NCI-H510A treated with DMSO at 0.1 percent for 48 hours (cell line): ENCODE measurements at regions not wholly inside any gene's neighbourhood (a gene's known extent, or its start where the extent isn't known, plus 50 kb on each side); places are given as distances from the start of the nearest gene placed in this dataset.

ENCODE experiments used
- DNase-seq: peaks from one replicate; lab custom pipeline; 2025; lab: John Stamatoyannopoulos, UW

DNA sequence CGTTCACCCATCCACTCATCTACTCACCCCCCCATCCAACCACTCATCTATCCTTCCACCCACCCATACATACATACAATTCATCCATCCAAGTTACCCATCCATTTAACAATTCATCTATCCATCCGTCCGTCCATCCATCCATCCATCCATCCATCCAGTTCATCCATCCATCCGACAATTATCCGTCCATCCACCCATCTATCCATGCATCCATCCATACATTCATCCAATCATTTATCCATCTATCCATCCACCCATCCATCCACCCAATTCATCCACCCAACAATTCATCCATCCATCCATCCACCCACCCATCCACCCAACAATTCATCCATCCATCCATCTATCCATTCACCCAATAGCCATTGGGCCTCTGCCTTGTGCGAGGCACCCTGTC, 173.2 kb upstream of the MVB12B start:
- DNase-seq, result no peak

- no peak for DNase-seq
These were observed 172.3 kb upstream of the MVB12B start for GRCh38 chr9:126154182-126154827.

DNA sequence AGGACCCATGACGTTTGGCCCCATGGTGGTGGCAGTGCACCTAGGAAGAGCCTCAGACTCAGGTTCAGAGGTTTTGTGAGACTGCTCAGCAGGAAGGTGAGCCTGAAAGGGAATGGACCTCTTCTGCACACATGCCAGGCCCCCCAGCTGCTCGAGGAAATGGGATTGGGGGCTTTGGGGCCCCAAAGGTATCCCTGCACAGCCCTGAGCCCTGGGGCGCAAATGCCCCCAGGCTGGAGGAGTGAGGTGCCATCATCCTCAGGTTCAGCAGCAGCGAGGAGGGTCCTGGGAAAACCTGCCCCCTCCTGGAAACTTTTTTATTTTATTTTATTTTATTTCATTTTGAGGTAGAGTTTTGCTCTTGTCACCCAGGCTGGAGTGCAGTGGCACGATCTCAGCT, 171.8 kb upstream of the MVB12B start:
- DNase-seq, result no peak

- no peak for DNase-seq
These were observed 170.6 kb upstream of the MVB12B start for GRCh38 chr9:126155756-126156664.

- DNase-seq, result no peak
These were observed 169.7 kb upstream of the MVB12B start for GRCh38 chr9:126156898-126157297.

- DNase-seq, result no peak
These were observed 169.2 kb upstream of the MVB12B start for GRCh38 chr9:126157423-126157822.

GRCh38 chr9:126157826-126158587, 168.6 kb upstream of the MVB12B start:
- no peak for DNase-seq

DNA sequence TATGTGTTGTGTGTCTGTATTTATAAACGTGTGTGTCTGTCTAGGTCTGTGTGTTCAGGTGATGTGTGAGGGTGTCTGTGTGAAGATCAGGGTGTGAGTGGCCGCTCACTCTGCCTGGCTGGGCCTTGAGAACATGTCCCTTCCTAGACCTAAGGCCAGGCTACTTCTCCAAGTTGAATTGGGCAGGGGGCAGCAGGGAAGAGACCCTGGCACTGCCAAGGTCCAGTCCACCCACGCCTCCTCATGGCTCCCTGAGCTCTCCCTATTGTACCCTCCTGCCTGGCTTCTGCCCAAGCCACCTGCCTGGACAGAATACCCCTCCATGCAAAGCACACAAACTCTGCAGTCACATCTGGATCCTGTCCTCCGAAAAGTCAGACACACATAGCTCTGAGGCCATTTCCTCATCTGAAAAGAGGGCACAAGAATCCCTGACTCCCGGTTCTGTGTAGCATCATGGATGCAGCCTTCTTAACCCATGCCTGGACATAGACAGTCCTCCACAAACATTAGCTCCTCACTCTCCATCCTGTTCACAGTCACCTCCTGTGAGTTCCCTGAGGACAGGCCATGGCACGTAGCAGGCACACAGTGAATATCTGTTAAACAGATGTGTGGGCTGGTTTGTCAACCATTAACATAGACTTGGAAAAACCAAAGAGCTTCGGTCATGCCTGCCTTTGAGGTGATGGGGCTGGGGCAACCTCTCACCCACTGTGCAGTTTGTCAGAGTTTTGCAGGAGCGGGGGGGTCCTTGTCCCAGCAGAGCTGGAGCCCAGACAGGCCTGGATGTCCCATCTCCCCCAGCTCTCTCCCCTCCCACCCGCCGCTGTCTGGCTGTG, 167.8 kb upstream of the MVB12B start:
- DNase-seq, result no peak

DNA sequence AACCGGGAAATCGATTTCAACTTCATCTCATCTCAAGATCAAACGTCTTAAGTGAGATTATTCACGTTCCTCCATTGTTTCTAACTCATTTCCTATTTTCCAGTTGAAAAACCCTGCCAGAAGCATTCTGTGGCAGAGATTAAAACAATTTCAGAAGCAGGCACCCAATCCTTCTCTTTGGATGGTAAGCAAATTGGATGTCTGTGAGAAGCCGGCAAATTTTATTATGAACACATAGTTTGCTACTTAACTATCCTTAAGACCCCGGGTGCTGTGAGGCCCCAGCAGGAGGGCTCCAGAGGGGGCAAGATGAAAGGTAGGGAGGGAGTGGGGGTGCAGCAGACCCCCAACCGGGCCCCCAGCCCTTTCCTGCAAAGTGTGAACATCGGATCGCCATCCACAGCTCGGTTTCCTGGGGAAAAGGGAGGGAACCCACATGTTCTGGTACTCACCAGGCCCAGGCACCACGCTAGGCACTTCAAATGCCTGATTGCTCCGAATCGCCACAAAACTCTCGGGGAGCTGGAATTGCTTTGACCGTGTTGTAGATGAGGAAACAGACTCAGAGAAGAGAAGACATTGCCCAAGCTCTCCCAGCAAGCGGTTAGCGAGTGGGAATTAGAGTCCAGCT, 167.1 kb upstream of the MVB12B start:
- no peak for DNase-seq

DNA sequence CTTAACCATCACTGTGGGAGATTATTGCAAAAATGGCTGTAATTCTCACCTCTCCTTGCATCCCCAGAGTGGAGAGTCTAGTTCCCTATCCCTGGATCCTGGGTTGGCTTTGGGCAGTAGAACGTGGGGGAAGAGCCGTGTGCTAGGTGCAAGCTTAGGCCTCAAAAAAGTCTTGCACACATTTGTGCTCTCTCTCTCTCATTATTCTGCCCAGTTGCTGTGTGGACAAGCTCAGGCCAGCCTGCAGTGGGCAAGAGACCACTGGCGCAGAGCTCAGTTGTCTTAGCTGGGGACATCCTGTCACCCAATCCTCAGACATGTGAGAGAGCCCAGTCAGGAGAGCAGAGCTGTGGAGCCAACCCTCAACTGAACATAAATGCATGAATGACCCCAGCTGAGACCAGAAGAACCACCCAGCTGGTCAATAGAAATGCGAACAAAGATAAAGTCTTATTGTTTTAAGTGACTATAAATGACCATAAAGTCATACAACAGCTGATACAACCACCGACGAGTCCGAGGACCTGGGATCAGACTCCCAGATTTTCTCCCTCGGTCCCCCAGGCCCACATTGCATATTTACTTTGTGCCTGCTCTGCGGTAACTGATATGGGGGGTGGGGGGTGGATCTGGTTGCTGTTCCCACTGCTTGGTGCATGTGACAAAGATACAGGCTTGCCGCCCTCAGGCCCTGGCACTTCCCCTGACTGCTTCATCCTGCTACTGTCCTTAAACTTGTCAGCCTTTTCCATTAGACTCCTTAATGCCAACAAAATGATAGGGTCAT, 166.4 kb upstream of the MVB12B start:
- no peak for DNase-seq

DNA sequence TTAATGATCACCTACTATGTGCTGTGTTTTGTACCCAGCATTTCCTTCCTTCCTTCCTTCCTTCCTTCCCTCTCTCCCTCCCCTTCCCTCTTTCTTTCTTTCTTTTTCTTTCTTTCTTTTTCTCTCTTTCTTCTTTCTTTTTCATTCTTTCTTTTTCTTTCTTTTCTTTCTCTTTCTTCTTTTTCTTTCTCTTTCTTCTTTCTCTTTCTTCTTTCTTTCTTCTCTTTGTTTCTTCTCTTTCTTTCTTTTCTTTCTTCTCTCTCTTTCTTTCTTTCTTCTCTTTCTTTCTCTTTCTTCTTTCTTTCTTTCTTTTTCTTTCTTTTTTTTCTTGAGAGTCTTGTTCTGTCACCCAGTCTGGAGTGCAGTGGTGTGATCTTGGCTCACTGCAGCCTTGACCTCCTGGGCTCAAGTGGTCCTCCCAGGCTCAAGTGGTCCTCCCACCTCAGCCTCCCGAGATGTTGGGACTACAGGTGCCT, 165.7 kb upstream of the MVB12B start:
- DNase-seq, result no peak

DNA sequence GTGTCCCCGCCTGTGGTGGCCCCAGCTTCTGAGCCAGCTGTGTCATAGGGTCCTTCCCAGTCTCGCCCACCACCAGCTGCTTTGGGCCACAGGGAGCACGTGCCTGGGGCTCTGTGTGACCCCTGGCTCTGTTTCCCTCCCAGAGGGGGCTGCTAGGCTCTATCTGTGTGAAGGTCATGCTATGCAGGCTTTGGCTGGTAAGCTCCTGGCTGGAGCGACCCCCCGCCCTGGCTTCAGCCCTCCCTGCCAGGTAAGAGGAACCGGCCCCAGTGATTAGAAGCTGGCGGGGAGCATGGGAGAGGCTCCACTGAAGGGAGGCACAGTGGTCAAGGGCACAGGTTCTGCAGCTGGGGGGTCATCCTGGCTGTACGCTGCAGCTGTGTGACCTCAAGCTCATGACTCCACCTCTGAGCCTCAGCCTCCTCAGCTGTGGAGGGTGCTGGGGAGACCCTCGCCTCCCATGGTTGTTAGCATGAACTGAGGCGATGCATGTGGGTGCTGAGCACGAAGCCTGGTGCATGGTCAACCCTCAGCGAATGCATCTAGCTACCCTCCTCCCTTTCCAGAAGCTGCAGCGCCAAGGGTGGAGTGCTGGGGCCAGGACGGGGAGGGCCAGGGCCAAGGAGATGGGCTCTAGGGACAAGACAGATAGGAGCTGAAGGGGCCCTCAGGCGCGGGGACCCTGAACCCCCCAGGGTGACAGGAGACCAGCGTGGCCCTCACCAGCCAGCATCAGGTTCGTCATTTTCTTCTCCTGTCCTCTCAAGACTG, 163.8 kb upstream of the MVB12B start:
- no peak for DNase-seq

DNA sequence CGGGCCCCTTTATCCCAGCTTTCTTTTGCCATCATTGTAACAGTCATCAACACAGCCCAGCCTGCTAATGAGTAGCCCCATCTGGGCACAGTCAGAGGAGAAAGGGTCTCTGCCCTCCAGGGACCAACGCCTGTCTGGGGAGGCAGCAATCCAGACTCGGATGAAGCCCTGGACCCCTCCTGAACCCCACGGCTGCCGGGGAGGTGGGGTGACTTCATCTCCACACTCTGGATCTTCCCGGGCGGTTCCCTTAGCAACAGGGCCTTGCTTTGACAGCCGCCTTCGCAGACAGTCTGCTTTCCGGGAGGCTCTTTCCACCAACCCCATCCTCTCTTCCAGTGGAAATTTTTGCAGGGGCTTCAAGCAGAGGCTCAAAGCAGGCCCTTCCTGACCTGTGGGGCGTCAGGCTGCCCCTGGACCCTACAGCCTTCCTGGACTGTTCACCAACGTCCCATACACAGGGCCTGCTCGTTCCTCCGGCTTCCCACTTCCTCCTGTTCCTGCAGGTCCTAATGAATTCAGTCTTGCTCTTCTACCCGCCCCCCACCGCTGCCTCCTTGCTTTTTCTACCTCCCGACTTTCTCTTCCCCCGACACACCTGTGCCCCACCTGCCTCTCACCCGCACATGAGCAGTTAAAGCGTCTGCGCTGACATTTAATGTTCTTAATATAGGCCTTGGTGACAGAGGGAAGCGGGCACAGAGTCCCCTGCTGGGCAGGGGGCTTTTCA, 161.7 kb upstream of the MVB12B start:
- DNase-seq, result no peak

DNA sequence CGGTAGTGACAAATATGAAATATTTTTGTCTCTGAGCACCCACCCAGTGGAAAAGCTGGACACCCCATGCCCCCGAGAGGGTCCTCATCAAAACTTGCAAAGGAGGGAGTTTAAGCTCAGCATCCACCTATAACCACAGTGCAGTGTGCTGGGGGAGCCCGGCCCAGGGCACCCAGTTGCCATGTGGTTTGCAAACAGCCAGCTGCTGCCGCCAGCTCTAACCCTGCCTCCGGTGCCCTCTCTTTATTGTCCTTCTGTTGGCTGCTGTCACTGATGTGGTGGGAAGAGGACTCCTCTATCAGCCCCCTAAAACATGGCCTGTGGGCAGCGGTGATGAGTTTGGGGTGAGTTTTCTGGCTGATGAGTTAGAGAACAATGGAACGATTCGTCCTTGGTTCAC, 160.9 kb upstream of the MVB12B start:
- no peak for DNase-seq

GRCh38 chr9:126166291-126166690, 160.3 kb upstream of the MVB12B start:
- no peak for DNase-seq

- DNase-seq, result no peak
These were observed 159.8 kb upstream of the MVB12B start for GRCh38 chr9:126166866-126167265.

DNA sequence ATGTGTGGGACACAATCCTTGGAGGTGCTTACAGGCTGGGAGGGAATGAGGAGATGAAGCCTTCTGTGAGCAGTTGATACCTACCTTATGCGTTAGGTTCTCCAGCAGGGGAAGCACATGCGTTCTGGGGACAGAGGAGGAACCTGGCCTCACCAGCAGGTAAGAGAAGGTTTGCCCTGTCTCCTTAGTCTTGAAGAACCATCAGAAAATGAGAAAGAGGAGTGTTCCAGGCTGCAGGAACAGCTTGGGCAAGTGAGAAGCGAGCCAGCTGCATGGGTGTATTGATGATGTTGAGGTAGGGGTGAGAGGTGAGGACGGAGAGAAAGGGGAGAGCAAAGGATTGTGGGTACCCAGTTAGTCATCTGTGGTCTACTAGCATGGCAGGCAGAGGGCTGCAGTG, 156.9 kb upstream of the MVB12B start:
- no peak for DNase-seq

- no peak for DNase-seq
These were observed 156.3 kb upstream of the MVB12B start for GRCh38 chr9:126170286-126170823.

GRCh38 chr9:126171641-126172040, 155.0 kb upstream of the MVB12B start:
- DNase-seq, result no peak
